H9 (cell line): ENCODE measurements at regions not wholly inside any gene's neighbourhood (a gene's known extent, or its start where the extent isn't known, plus 50 kb on each side); places are given as distances from the start of the nearest gene placed in this dataset.

ENCODE experiments used
- DNase-seq: peaks from one replicate; pipeline ENCODE4 v3.0.0-alpha.2; 2017
- H2AFZ ChIP-seq: one replicate; pipeline ENCODE4 v1.6.1; 2013; ENCODE audit warnings: mild to moderate bottlenecking, low read length, control low read depth, moderate library complexity
- H2AK5ac ChIP-seq: 2 replicates; pipeline ENCODE4 v1.6.1; 2013; ENCODE audit warnings: low read length, control low read depth, mixed read lengths; ENCODE audit not compliant: insufficient read length
- H2BK120ac ChIP-seq: one replicate; pipeline ENCODE4 v1.6.1; 2013; ENCODE audit warnings: low read depth, mild to moderate bottlenecking, low read length, control low read depth, inconsistent platforms; ENCODE audit not compliant: poor library complexity, severe bottlenecking
- H2BK12ac ChIP-seq: 2 replicates; pipeline ENCODE4 v1.6.1; 2013; ENCODE audit warnings: low read length, control low read depth, mixed read lengths, low read depth; ENCODE audit not compliant: insufficient read length
- H2BK15ac ChIP-seq: 2 replicates; pipeline ENCODE4 v1.6.1; 2013; ENCODE audit warnings: low read depth, low read length, control low read depth
- H2BK20ac ChIP-seq: one replicate; pipeline ENCODE4 v1.6.1; 2013; ENCODE audit warnings: low read depth, mild to moderate bottlenecking, low read length, control low read depth, inconsistent platforms; ENCODE audit not compliant: poor library complexity, severe bottlenecking
- H2BK5ac ChIP-seq: 2 replicates; pipeline ENCODE4 v1.6.1; 2013; ENCODE audit warnings: low read length, control low read depth, mixed read lengths; ENCODE audit not compliant: insufficient read length
- H3K14ac ChIP-seq: 2 replicates; pipeline ENCODE4 v1.6.1; 2013; ENCODE audit warnings: low read length, control low read depth; ENCODE audit not compliant: insufficient read depth
- H3K18ac ChIP-seq: 2 replicates; pipeline ENCODE4 v1.6.1; 2013; ENCODE audit warnings: low read depth, mild to moderate bottlenecking, mixed read lengths, low read length, control low read depth; ENCODE audit not compliant: insufficient read length
- H3K23ac ChIP-seq: 2 replicates; pipeline ENCODE4 v1.6.1; 2013; ENCODE audit warnings: low read length, control low read depth, mixed read lengths, low read depth; ENCODE audit not compliant: insufficient read length
- H3K23me2 ChIP-seq: 2 replicates; pipeline ENCODE4 v1.6.1; 2013; ENCODE audit warnings: low read depth, mild to moderate bottlenecking, mixed read lengths, low read length, control low read depth; ENCODE audit not compliant: insufficient read length, poor library complexity, severe bottlenecking
- H3K27ac ChIP-seq: 2 replicates; pipeline ENCODE4 v1.5.1; 2013; ENCODE audit warnings: low read length, control low read depth, mixed read lengths, low read depth; ENCODE audit not compliant: insufficient read length
- H3K27me3 ChIP-seq: 2 replicates; pipeline ENCODE4 v1.6.1; 2013; ENCODE audit warnings: low read length, control low read depth, inconsistent platforms; ENCODE audit not compliant: insufficient read depth
- H3K4ac ChIP-seq: 2 replicates; pipeline ENCODE4 v1.6.1; 2013; ENCODE audit warnings: low read depth, mild to moderate bottlenecking, control low read depth, inconsistent platforms, low read length, moderate library complexity
- H3K4me1 ChIP-seq: 2 replicates; pipeline ENCODE4 v1.6.1; 2013; ENCODE audit warnings: low read length, control low read depth, inconsistent platforms; ENCODE audit not compliant: insufficient read depth
- H3K4me2 ChIP-seq: 2 replicates; pipeline ENCODE4 v1.6.1; 2013; ENCODE audit warnings: low read length, control low read depth, mixed read lengths; ENCODE audit not compliant: insufficient read length, insufficient read depth
- H3K56ac ChIP-seq: 2 replicates; pipeline ENCODE4 v1.6.1; 2013; ENCODE audit warnings: low read depth, mild to moderate bottlenecking, mixed read lengths, low read length, control low read depth; ENCODE audit not compliant: insufficient read length
- H3K79me1 ChIP-seq: 2 replicates; pipeline ENCODE4 v1.6.1; 2013; ENCODE audit warnings: low read depth, mild to moderate bottlenecking, moderate library complexity, low read length, control low read depth, inconsistent platforms; ENCODE audit not compliant: insufficient read depth, poor library complexity, severe bottlenecking
- H3K79me2 ChIP-seq: 2 replicates; pipeline ENCODE4 v1.6.1; 2013; ENCODE audit warnings: low read length, control low read depth, inconsistent platforms; ENCODE audit not compliant: insufficient read depth
- H3K9ac ChIP-seq: 2 replicates; pipeline ENCODE4 v1.6.1; 2013; ENCODE audit warnings: low read length, control low read depth, mixed read lengths; ENCODE audit not compliant: insufficient read length; ENCODE audit errors: extremely low read depth
- H3K9me3 ChIP-seq: one replicate; pipeline ENCODE4 v1.6.1; 2013; ENCODE audit warnings: low read depth, low read length, inconsistent platforms; ENCODE audit not compliant: control insufficient read depth
- H3T11ph ChIP-seq: one replicate; pipeline ENCODE4 v1.6.1; 2013; ENCODE audit warnings: mild to moderate bottlenecking, low read length, control low read depth, inconsistent platforms
- H4K20me1 ChIP-seq: one replicate; pipeline ENCODE4 v1.6.1; 2013; ENCODE audit not compliant: control insufficient read depth, insufficient read length, insufficient read depth
- H4K5ac ChIP-seq: 2 replicates; pipeline ENCODE4 v1.6.1; 2013; ENCODE audit warnings: low read depth, mild to moderate bottlenecking, mixed read lengths, low read length, control low read depth; ENCODE audit not compliant: insufficient read length
- H4K8ac ChIP-seq: replicated peaks from 2 replicates; pipeline ENCODE4 v1.6.1; 2013; ENCODE audit warnings: low read length, control low read depth, mixed read lengths, low read depth; ENCODE audit not compliant: insufficient read length
- H4K91ac ChIP-seq: 2 replicates; pipeline ENCODE4 v1.6.1; 2013; ENCODE audit warnings: low read depth, mild to moderate bottlenecking, moderate library complexity, mixed read lengths, low read length, control low read depth; ENCODE audit not compliant: insufficient read length
- H3K27ac Mint-ChIP-seq, 3 experiments: 2 replicates in 2 of 3; 3 replicates in 1 of 3; pipeline ENCODE4 v1.8.0; 2020 to 2021; ENCODE audit warnings: mixed read lengths in 3 of 3, mild to moderate bottlenecking in 1 of 3, moderate library complexity in 1 of 3
- H3K27me3 Mint-ChIP-seq: 2 replicates; pipeline ENCODE4 v1.8.0; 2021; ENCODE audit warnings: low read depth, mild to moderate bottlenecking, moderate library complexity, mixed read lengths
- H3K36me3 Mint-ChIP-seq, 3 experiments: 2 replicates in 2 of 3; 3 replicates in 1 of 3; pipeline ENCODE4 v1.8.0; 2020 to 2021; ENCODE audit warnings: low read depth in 3 of 3, mixed read lengths in 3 of 3; ENCODE audit not compliant: insufficient read depth in 1 of 3
- H3K4me1 Mint-ChIP-seq, 2 experiments: 2 replicates each; pipeline ENCODE4 v1.8.0; 2020; ENCODE audit warnings: mixed read lengths in 2 of 2
- H3K4me3 Mint-ChIP-seq, 2 experiments: 2 replicates in 1 of 2; 3 replicates in 1 of 2; pipeline ENCODE4 v1.8.0; 2020 to 2021; ENCODE audit warnings: mild to moderate bottlenecking in 2 of 2, mixed read lengths in 2 of 2, moderate library complexity in 1 of 2
- H3K9me3 Mint-ChIP-seq, 2 experiments: 2 replicates in 1 of 2; 3 replicates in 1 of 2; pipeline ENCODE4 v1.8.0; 2020; ENCODE audit warnings: mild to moderate bottlenecking in 2 of 2, mixed read lengths in 2 of 2, moderate library complexity in 1 of 2
- CTCF ChIP-seq: fragments of 200-600 bp; sonication (generic); conservative IDR thresholded peaks from 3 replicates; pipeline ENCODE4 v1.8.0; 2021; ENCODE audit warnings: antibody characterized with exemption, mild to moderate bottlenecking
- WGBS: extraction: QIAGEN DNeasy Blood & Tissue Kit; methylation state at CpG from one replicate; pipeline ENCODE4 v1.1.7; 2013; ENCODE audit warnings: missing lambda C conversion rate, low lambda C conversion rate, mixed read lengths; ENCODE audit not compliant: insufficient read length; ENCODE audit errors: extremely low coverage; 5-methylcytosine and 5-hydroxymethylcytosine counted together

- H3K27ac ChIP-seq, result no peak overlapping the region
- H3K14ac ChIP-seq, result no peak overlapping the region
- H2BK15ac ChIP-seq, result no peak overlapping the region
- H3K4me1 ChIP-seq, result peaks cover 9% of the 10 kb centered on the region; the same call in 1 of the 2 replicates
- no peak overlapping the region for H4K91ac ChIP-seq
- H3K9me3 ChIP-seq, result no peaks in the 10 kb centered on the region
- no peak overlapping the region for H2AFZ ChIP-seq
- H3K79me2 ChIP-seq, result no peaks in the 10 kb centered on the region
- no peak for TF ChIP-seq CTCF
- Mint-ChIP-seq H3K4me1 (peaks cover 30 to 31% of the 10 kb centered on the region in 2 experiments), H3K9me3 (peaks cover 0 to 2% of the 10 kb centered on the region in 2 experiments; a peak in 1 of 5 replicates), H3K36me3 (no peaks in the 10 kb centered on the region), H3K27ac (peak overlapping the region in 1 of 3 experiments; percentile 6; a peak in 1 of 7 replicates), H3K4me3 (no peak overlapping the region), H3K27me3 (no peaks in the 10 kb centered on the region)
- H3K9ac ChIP-seq, result no peak overlapping the region
- no peak overlapping the region for H3K23ac ChIP-seq
- H4K5ac ChIP-seq, result no peak overlapping the region
- H3K27me3 ChIP-seq, result no peaks in the 10 kb centered on the region
- no peak overlapping the region for H3K4ac ChIP-seq
- H2AK5ac ChIP-seq, result no peak overlapping the region
- H2BK120ac ChIP-seq, result no peak overlapping the region
- no peak overlapping the region for H4K8ac ChIP-seq
- no peak overlapping the region for H3K18ac ChIP-seq
- no peak overlapping the region for H2BK20ac ChIP-seq
- H3K4me2 ChIP-seq, result no peak overlapping the region
- no peak overlapping the region for H2BK5ac ChIP-seq
- no peak overlapping the region for H3T11ph ChIP-seq
- H3K23me2 ChIP-seq, result peaks cover 2% of the 10 kb centered on the region
- no peaks in the 10 kb centered on the region for H4K20me1 ChIP-seq
- WGBS, result no CpG with 5 or more reads among the region's 6 CpGs
- no peak overlapping the region for H3K56ac ChIP-seq
- DNase-seq, result no peak
- no peaks in the 10 kb centered on the region for H3K79me1 ChIP-seq
- H2BK12ac ChIP-seq, result no peak overlapping the region
Measured at GRCh38 chr20:51894201-51894600, 91.9 kb upstream of the SALL4 start.
